GM23338 (cell line): ENCODE measurements at regions not wholly inside any gene's neighbourhood (a gene's known extent, or its start where the extent isn't known, plus 50 kb on each side); places are given as distances from the start of the nearest gene placed in this dataset.

ENCODE experiments used
- ATAC-seq: fragments of 200-7000 bp; cut with Tn5 transposase; 3 replicates; pipeline ENCODE4 v1.9.1; 2020
- DNase-seq: peaks from one replicate; pipeline ENCODE4 v3.0.0-alpha.2; 2015; ENCODE audit warnings: low spot score
- H2AFZ ChIP-seq: fragments of 200-600 bp; sonication (generic); 2 replicates; pipeline ENCODE4 v1.8.0; 2016; ENCODE audit warnings: antibody characterized with exemption, mild to moderate bottlenecking, moderate library complexity
- H3F3A ChIP-seq: fragments of 200-600 bp; sonication (generic); replicated peaks from 2 replicates; pipeline ENCODE4 v1.8.0; 2017; ENCODE audit warnings: antibody characterized with exemption, mixed run types, low read depth
- H3K27ac ChIP-seq: fragments of 200-600 bp; sonication (generic); 2 replicates; pipeline ENCODE4 v1.6.1; 2016; ENCODE audit warnings: low read depth
- H3K27me3 ChIP-seq: fragments of 200-600 bp; sonication (generic); 2 replicates; pipeline ENCODE4 v1.8.0; 2016; ENCODE audit warnings: mild to moderate bottlenecking, mixed run types, moderate library complexity; ENCODE audit not compliant: insufficient read depth
- H3K36me3 ChIP-seq: fragments of 200-600 bp; sonication (generic); 2 replicates; pipeline ENCODE4 v1.8.0; 2016; ENCODE audit warnings: mild to moderate bottlenecking; ENCODE audit not compliant: insufficient read depth
- H3K4me1 ChIP-seq: fragments of 200-600 bp; sonication (generic); 2 replicates; pipeline ENCODE4 v1.8.0; 2016; ENCODE audit warnings: mild to moderate bottlenecking, moderate library complexity; ENCODE audit not compliant: insufficient read depth
- H3K4me2 ChIP-seq: fragments of 200-600 bp; sonication (generic); 2 replicates; pipeline ENCODE4 v1.7.1; 2017; ENCODE audit warnings: mixed run types
- H3K4me3 ChIP-seq: fragments of 200-600 bp; sonication (generic); 2 replicates; pipeline ENCODE4 v1.6.1; 2016; ENCODE audit warnings: mixed run types
- H3K79me2 ChIP-seq: fragments of 200-600 bp; sonication (generic); replicated peaks from 2 replicates; pipeline ENCODE4 v1.8.0; 2017; ENCODE audit warnings: mild to moderate bottlenecking; ENCODE audit not compliant: insufficient read depth
- H3K9me2 ChIP-seq: fragments of 200-600 bp; sonication (generic); 2 replicates; pipeline ENCODE4 v1.8.0; 2017; ENCODE audit not compliant: insufficient read depth
- H4K20me1 ChIP-seq: fragments of 200-600 bp; sonication (generic); replicated peaks from 2 replicates; pipeline ENCODE4 v1.8.0; 2017; ENCODE audit warnings: mild to moderate bottlenecking; ENCODE audit not compliant: insufficient read depth
- H3K27ac Mint-ChIP-seq: 2 replicates; pipeline ENCODE4 v1.8.0; 2020; ENCODE audit warnings: inconsistent platforms, mild to moderate bottlenecking, moderate library complexity, mixed read lengths
- H3K27me3 Mint-ChIP-seq: 3 replicates; pipeline ENCODE4 v1.8.0; 2022; ENCODE audit warnings: low read depth, mild to moderate bottlenecking, moderate library complexity, mixed read lengths, inconsistent platforms; ENCODE audit not compliant: insufficient read depth, poor library complexity
- H3K36me3 Mint-ChIP-seq: 3 replicates; pipeline ENCODE4 v1.8.0; 2021; ENCODE audit warnings: low read depth, mild to moderate bottlenecking, inconsistent platforms, moderate library complexity, mixed read lengths
- H3K4me1 Mint-ChIP-seq: 3 replicates; pipeline ENCODE4 v1.8.0; 2020; ENCODE audit warnings: mild to moderate bottlenecking, inconsistent platforms, mixed read lengths
- H3K4me3 Mint-ChIP-seq: 3 replicates; pipeline ENCODE4 v1.8.0; 2021; ENCODE audit warnings: moderate library complexity, mild to moderate bottlenecking, inconsistent platforms, mixed read lengths
- H3K9me3 Mint-ChIP-seq: 3 replicates; pipeline ENCODE4 v1.8.0; 2020; ENCODE audit warnings: moderate library complexity, mild to moderate bottlenecking, inconsistent platforms, mixed read lengths
- ETS1 ChIP-seq: IDR thresholded peaks from 2 replicates; pipeline ENCODE4 v1.6.1; 2016; ENCODE audit warnings: antibody characterized with exemption
- EZH2 ChIP-seq: fragments of 200-600 bp; sonication (generic); IDR thresholded peaks from one replicate; pipeline ENCODE4 v1.8.0; 2017; ENCODE audit warnings: antibody characterized with exemption, mild to moderate bottlenecking, low read depth; ENCODE audit not compliant: unreplicated experiment
- EZH2phosphoT487 ChIP-seq: fragments of 200-600 bp; sonication (generic); IDR thresholded peaks from one replicate; pipeline ENCODE4 v1.8.1; 2018; ENCODE audit warnings: antibody characterized with exemption; ENCODE audit not compliant: unreplicated experiment
- JUNB ChIP-seq: IDR thresholded peaks from one replicate; pipeline ENCODE4 v1.6.1; 2016; ENCODE audit warnings: antibody characterized with exemption; ENCODE audit not compliant: unreplicated experiment
- NANOG ChIP-seq: IDR thresholded peaks from 2 replicates; pipeline ENCODE4 v1.6.1; 2016; ENCODE audit warnings: antibody characterized with exemption, borderline replicate concordance
- POLR2AphosphoS5 ChIP-seq: IDR thresholded peaks from 2 replicates; pipeline ENCODE4 v1.6.1; 2016; ENCODE audit warnings: antibody characterized with exemption, low read depth
- ZNF114 ChIP-seq: fragments of 250-450 bp; sonication (Bioruptor Pico); IDR thresholded peaks from 2 replicates; pipeline ENCODE4 v1.5.0; 2020; ENCODE audit warnings: mild to moderate bottlenecking, moderate library complexity
- ZNF462 ChIP-seq: fragments of 250-450 bp; sonication (Bioruptor Pico); IDR thresholded peaks from 2 replicates; pipeline ENCODE4 v1.5.0; 2020; ENCODE audit warnings: mild to moderate bottlenecking, moderate library complexity
- TF ChIP-seq, protein P1 (sequence below), 2 experiments: fragments of 200-600 bp in 1 of 2; sonication (generic) in 1 of 2; conservative IDR thresholded peaks; 2 replicates each; pipeline versions ENCODE4 v1.5.1 to v1.6.1; 2016 to 2017; ENCODE audit warnings: antibody characterized with exemption in 2 of 2, low read depth in 2 of 2, mild to moderate bottlenecking in 2 of 2, moderate library complexity in 1 of 2

- TF ChIP-seq NANOG (no peak), EZH2 (no peak), ZNF114 (no peak)
Observed at GRCh38 chr1:109834951-109835350, 71.2 kb upstream of the EPS8L3 start (continued).

DNA sequence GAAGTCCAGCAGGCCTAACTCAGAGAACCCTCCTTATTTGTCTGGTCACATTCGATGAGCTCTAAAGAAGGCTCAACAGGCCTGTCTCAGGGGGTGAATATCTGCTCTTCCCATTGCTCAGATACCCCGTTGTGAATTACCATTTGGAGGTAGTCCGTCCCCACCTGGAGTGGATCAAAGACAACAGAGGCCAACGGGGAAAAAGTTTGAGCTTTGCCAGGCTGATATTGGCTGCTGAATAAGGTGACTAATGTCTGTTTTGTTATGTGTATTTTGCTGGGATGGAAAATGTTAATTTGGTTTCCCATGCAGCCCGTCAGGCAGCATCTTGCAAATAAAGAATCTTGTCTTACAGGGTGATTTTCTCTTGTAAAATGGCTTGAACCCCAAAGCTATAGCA is 69.2 kb upstream of the EPS8L3 start:
- no peaks in the 10 kb centered on the region for H3K27me3 ChIP-seq
- Mint-ChIP-seq H3K4me3 (peak overlapping the region; percentile 48), H3K27ac (peak overlapping the region; percentile 86), H3K9me3 (peaks cover 50% of the 10 kb centered on the region), H3K27me3 (peaks cover 16% of the 10 kb centered on the region), H3K36me3 (peaks cover 47% of the 10 kb centered on the region), H3K4me1 (peaks cover 24% of the 10 kb centered on the region)
- no peaks in the 10 kb centered on the region for H3F3A ChIP-seq
- no peak overlapping the region for H2AFZ ChIP-seq
- H3K27ac ChIP-seq: peak overlapping the region; percentile 80
- DNase-seq (peak; percentile 21), ATAC-seq (peak; percentile 55; the same call in 2 of the 3 replicates)
- TF ChIP-seq POLR2AphosphoS5 (no peak), EZH2phosphoT487 (no peak), ZNF462 (CRISPR knock-in tag) (peak; percentile 32; the same call in 1 of the 2 replicates), JUNB (no peak), ETS1 (no peak), ZNF114 (no peak)
- TF ChIP-seq, protein P1, sequence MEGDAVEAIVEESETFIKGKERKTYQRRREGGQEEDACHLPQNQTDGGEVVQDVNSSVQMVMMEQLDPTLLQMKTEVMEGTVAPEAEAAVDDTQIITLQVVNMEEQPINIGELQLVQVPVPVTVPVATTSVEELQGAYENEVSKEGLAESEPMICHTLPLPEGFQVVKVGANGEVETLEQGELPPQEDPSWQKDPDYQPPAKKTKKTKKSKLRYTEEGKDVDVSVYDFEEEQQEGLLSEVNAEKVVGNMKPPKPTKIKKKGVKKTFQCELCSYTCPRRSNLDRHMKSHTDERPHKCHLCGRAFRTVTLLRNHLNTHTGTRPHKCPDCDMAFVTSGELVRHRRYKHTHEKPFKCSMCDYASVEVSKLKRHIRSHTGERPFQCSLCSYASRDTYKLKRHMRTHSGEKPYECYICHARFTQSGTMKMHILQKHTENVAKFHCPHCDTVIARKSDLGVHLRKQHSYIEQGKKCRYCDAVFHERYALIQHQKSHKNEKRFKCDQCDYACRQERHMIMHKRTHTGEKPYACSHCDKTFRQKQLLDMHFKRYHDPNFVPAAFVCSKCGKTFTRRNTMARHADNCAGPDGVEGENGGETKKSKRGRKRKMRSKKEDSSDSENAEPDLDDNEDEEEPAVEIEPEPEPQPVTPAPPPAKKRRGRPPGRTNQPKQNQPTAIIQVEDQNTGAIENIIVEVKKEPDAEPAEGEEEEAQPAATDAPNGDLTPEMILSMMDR (conservative IDR thresholded peaks at IDR 0.05; ENCODE audit: low read depth in 2 of 2): no peak
- H3K4me3 ChIP-seq: peak overlapping the region; percentile 24; the same call in 1 of the 2 replicates
- 0 out of 2 replicates have a peak, but pooled peaks cover 3% of the 10 kb centered on the region for H3K9me2 ChIP-seq
- H4K20me1 ChIP-seq: no peaks in the 10 kb centered on the region
- peak overlapping the region; percentile 55; the same call in 1 of the 2 replicates for H3K4me2 ChIP-seq
- peaks cover 31% of the 10 kb centered on the region for H3K4me1 ChIP-seq
- H3K79me2 ChIP-seq: no peaks in the 10 kb centered on the region; the same call in 1 of the 2 replicates
- H3K36me3 ChIP-seq: no peaks in the 10 kb centered on the region
